ENCODE measurements at regions not wholly inside any gene's neighbourhood (a gene's known extent, or its start where the extent isn't known, plus 50 kb on each side); places are given as distances from the start of the nearest gene placed in this dataset.

- Histone ChIP-seq H3K27ac (ENCODE audit: low read length) (no peak overlapping the region), H3K4me3 (ENCODE audit: low read length) (no peak overlapping the region), H3K4me1 (ENCODE audit: control insufficient read depth, insufficient read depth, low read length) (peaks cover 13% of the 10 kb centered on the region), H3K9me3 (ENCODE audit: control insufficient read depth, low read depth, low read length) (no peaks in the 10 kb centered on the region), H3K27me3 (ENCODE audit: control insufficient read depth, insufficient read depth, low read length) (no peaks in the 10 kb centered on the region), H3K36me3 (ENCODE audit: control insufficient read depth, insufficient read depth, low read length) (no peaks in the 10 kb centered on the region)
- DNase-seq, result no peak
- no CpG with 5 or more reads among the region's 6 CpGs for WGBS (ENCODE audit: insufficient coverage, low lambda C conversion rate)
Measured at GRCh38 chr20:50393242-50393641, 116.9 kb upstream of the PTPN1 start.

GRCh38 chr20:50393990-50394561 lies 116.1 kb upstream of the PTPN1 start:
- no peak overlapping the region for H3K4me3 ChIP-seq (ENCODE audit: low read length)
- H3K27me3 ChIP-seq (ENCODE audit: control insufficient read depth, insufficient read depth, low read length), result no peaks in the 10 kb centered on the region
- H3K36me3 ChIP-seq (ENCODE audit: control insufficient read depth, insufficient read depth, low read length), result no peaks in the 10 kb centered on the region
- H3K27ac ChIP-seq (ENCODE audit: low read length), result no peak overlapping the region
- WGBS (ENCODE audit: insufficient coverage, low lambda C conversion rate), result 90% methylated on average over 4 of the region's 24 CpGs
- no peak for DNase-seq
- peaks cover 11% of the 10 kb centered on the region for H3K4me1 ChIP-seq (ENCODE audit: control insufficient read depth, insufficient read depth, low read length)
- no peaks in the 10 kb centered on the region for H3K9me3 ChIP-seq (ENCODE audit: control insufficient read depth, low read depth, low read length)

- 87% methylated on average over 7 of the region's 11 CpGs for WGBS (ENCODE audit: insufficient coverage, low lambda C conversion rate)
- H3K27me3 ChIP-seq (ENCODE audit: control insufficient read depth, insufficient read depth, low read length), result no peaks in the 10 kb centered on the region
- DNase-seq, result no peak
- no peaks in the 10 kb centered on the region for H3K9me3 ChIP-seq (ENCODE audit: control insufficient read depth, low read depth, low read length)
- H3K36me3 ChIP-seq (ENCODE audit: control insufficient read depth, insufficient read depth, low read length), result no peaks in the 10 kb centered on the region
- no peak overlapping the region for H3K27ac ChIP-seq (ENCODE audit: low read length)
- H3K4me1 ChIP-seq (ENCODE audit: control insufficient read depth, insufficient read depth, low read length), result peaks cover 6% of the 10 kb centered on the region
- no peak overlapping the region for H3K4me3 ChIP-seq (ENCODE audit: low read length)
Measured at GRCh38 chr20:50394569-50394968, 115.6 kb upstream of the PTPN1 start.

- H3K4me3 ChIP-seq (ENCODE audit: low read length), result no peak overlapping the region
- peaks cover 6% of the 10 kb centered on the region for H3K4me1 ChIP-seq (ENCODE audit: control insufficient read depth, insufficient read depth, low read length)
- DNase-seq, result no peak
- no peaks in the 10 kb centered on the region for H3K9me3 ChIP-seq (ENCODE audit: control insufficient read depth, low read depth, low read length)
- no peaks in the 10 kb centered on the region for H3K36me3 ChIP-seq (ENCODE audit: control insufficient read depth, insufficient read depth, low read length)
- no peaks in the 10 kb centered on the region for H3K27me3 ChIP-seq (ENCODE audit: control insufficient read depth, insufficient read depth, low read length)
- WGBS (ENCODE audit: insufficient coverage, low lambda C conversion rate), result no CpG with 5 or more reads among the region's 11 CpGs
- no peak overlapping the region for H3K27ac ChIP-seq (ENCODE audit: low read length)
Measured at GRCh38 chr20:50395251-50395729, 114.9 kb upstream of the PTPN1 start.

GRCh38 chr20:50395914-50396488 lies 114.2 kb upstream of the PTPN1 start:
- Histone ChIP-seq H3K9me3 (ENCODE audit: control insufficient read depth, low read depth, low read length) (no peaks in the 10 kb centered on the region), H3K27me3 (ENCODE audit: control insufficient read depth, insufficient read depth, low read length) (no peaks in the 10 kb centered on the region), H3K36me3 (ENCODE audit: control insufficient read depth, insufficient read depth, low read length) (no peaks in the 10 kb centered on the region), H3K4me1 (ENCODE audit: control insufficient read depth, insufficient read depth, low read length) (peaks cover 6% of the 10 kb centered on the region), H3K4me3 (ENCODE audit: low read length) (no peak overlapping the region), H3K27ac (ENCODE audit: low read length) (no peak overlapping the region)
- 47% methylated on average over 3 of the region's 14 CpGs for WGBS (ENCODE audit: insufficient coverage, low lambda C conversion rate)
- no peak for DNase-seq

- no peaks in the 10 kb centered on the region for H3K27me3 ChIP-seq (ENCODE audit: control insufficient read depth, insufficient read depth, low read length)
- H3K36me3 ChIP-seq (ENCODE audit: control insufficient read depth, insufficient read depth, low read length), result no peaks in the 10 kb centered on the region
- no peak for DNase-seq
- no peak overlapping the region for H3K27ac ChIP-seq (ENCODE audit: low read length)
- H3K4me3 ChIP-seq (ENCODE audit: low read length), result no peak overlapping the region
- H3K9me3 ChIP-seq (ENCODE audit: control insufficient read depth, low read depth, low read length), result no peaks in the 10 kb centered on the region
- 100% methylated on average over 1 of the region's 6 CpGs for WGBS (ENCODE audit: insufficient coverage, low lambda C conversion rate)
- peaks cover 6% of the 10 kb centered on the region for H3K4me1 ChIP-seq (ENCODE audit: control insufficient read depth, insufficient read depth, low read length)
Measured at GRCh38 chr20:50396623-50397022, 113.6 kb upstream of the PTPN1 start.

- no peak overlapping the region for H3K4me3 ChIP-seq (ENCODE audit: low read length)
- H3K27me3 ChIP-seq (ENCODE audit: control insufficient read depth, insufficient read depth, low read length), result no peaks in the 10 kb centered on the region
- no peak for DNase-seq
- H3K4me1 ChIP-seq (ENCODE audit: control insufficient read depth, insufficient read depth, low read length), result peaks cover 6% of the 10 kb centered on the region
- no peak overlapping the region for H3K27ac ChIP-seq (ENCODE audit: low read length)
- H3K9me3 ChIP-seq (ENCODE audit: control insufficient read depth, low read depth, low read length), result no peaks in the 10 kb centered on the region
- WGBS (ENCODE audit: insufficient coverage, low lambda C conversion rate), result no CpG with 5 or more reads among the region's 5 CpGs
- H3K36me3 ChIP-seq (ENCODE audit: control insufficient read depth, insufficient read depth, low read length), result no peaks in the 10 kb centered on the region
Measured at GRCh38 chr20:50397058-50397457, 113.1 kb upstream of the PTPN1 start.

- Histone ChIP-seq H3K36me3 (ENCODE audit: control insufficient read depth, insufficient read depth, low read length) (no peaks in the 10 kb centered on the region), H3K27ac (ENCODE audit: low read length) (no peak overlapping the region), H3K4me3 (ENCODE audit: low read length) (no peak overlapping the region), H3K4me1 (ENCODE audit: control insufficient read depth, insufficient read depth, low read length) (peaks cover 6% of the 10 kb centered on the region), H3K9me3 (ENCODE audit: control insufficient read depth, low read depth, low read length) (no peaks in the 10 kb centered on the region), H3K27me3 (ENCODE audit: control insufficient read depth, insufficient read depth, low read length) (no peaks in the 10 kb centered on the region)
- no peak for DNase-seq
- WGBS (ENCODE audit: insufficient coverage, low lambda C conversion rate), result no CpG with 5 or more reads among the region's 8 CpGs
Measured at GRCh38 chr20:50398064-50398463, 112.1 kb upstream of the PTPN1 start.

- Histone ChIP-seq H3K36me3 (ENCODE audit: control insufficient read depth, insufficient read depth, low read length) (no peaks in the 10 kb centered on the region), H3K4me1 (ENCODE audit: control insufficient read depth, insufficient read depth, low read length) (peaks cover 6% of the 10 kb centered on the region), H3K4me3 (ENCODE audit: low read length) (no peak overlapping the region), H3K27ac (ENCODE audit: low read length) (no peak overlapping the region), H3K27me3 (ENCODE audit: control insufficient read depth, insufficient read depth, low read length) (no peaks in the 10 kb centered on the region), H3K9me3 (ENCODE audit: control insufficient read depth, low read depth, low read length) (no peaks in the 10 kb centered on the region)
- no peak for DNase-seq
- WGBS (ENCODE audit: insufficient coverage, low lambda C conversion rate), result no CpG with 5 or more reads among the region's 13 CpGs
Measured at GRCh38 chr20:50398471-50398820, 111.7 kb upstream of the PTPN1 start.

GRCh38 chr20:50398821-50399554 lies 111.2 kb upstream of the PTPN1 start:
- Histone ChIP-seq H3K4me1 (ENCODE audit: control insufficient read depth, insufficient read depth, low read length) (peaks cover 6% of the 10 kb centered on the region), H3K36me3 (ENCODE audit: control insufficient read depth, insufficient read depth, low read length) (no peaks in the 10 kb centered on the region), H3K27ac (ENCODE audit: low read length) (no peak overlapping the region), H3K9me3 (ENCODE audit: control insufficient read depth, low read depth, low read length) (no peaks in the 10 kb centered on the region), H3K27me3 (ENCODE audit: control insufficient read depth, insufficient read depth, low read length) (no peaks in the 10 kb centered on the region), H3K4me3 (ENCODE audit: low read length) (no peak overlapping the region)
- no CpG with 5 or more reads among the region's 20 CpGs for WGBS (ENCODE audit: insufficient coverage, low lambda C conversion rate)
- DNase-seq, result no peak

Data from large intestine (tissue), 3 donors.